RCC 7860 (cell line): ENCODE measurements at regions not wholly inside any gene's neighbourhood (a gene's known extent, or its start where the extent isn't known, plus 50 kb on each side); places are given as distances from the start of the nearest gene placed in this dataset.
"Not testable (repeated sequence)": the region's sequence is repeated elsewhere in the genome, so short reads cannot be mapped to it uniquely, and the experiment has no call there.

Source experiments
- DNase-seq: peaks from one replicate; pipeline ENCODE4 v3.0.0-alpha.2; 2015; ENCODE audit warnings: low spot score
- FAIRE-seq: peaks from 2 replicates; lab custom pipeline; 2012; peaks lifted over from hg19 to GRCh38; lab: Jason Lieb, UNC

GRCh38 chr15:79492065-79492464 lies 59.9 kb downstream of the MINAR1 start:
- FAIRE-seq: no peak
- DNase-seq: no peak

GRCh38 chr15:79494384-79494909 lies 62.3 kb downstream of the MINAR1 start:
- DNase-seq: no peak
- no peak for FAIRE-seq

GRCh38 chr15:79494963-79495755 lies 63.0 kb downstream of the MINAR1 start:
- FAIRE-seq: no peak
- no peak for DNase-seq

GRCh38 chr15:79495775-79496174 lies 63.6 kb downstream of the MINAR1 start:
- no peak for DNase-seq
- no peak for FAIRE-seq

- FAIRE-seq: no peak
- DNase-seq: no peak
Observed at GRCh38 chr15:79496838-79497237, 64.7 kb downstream of the MINAR1 start.

- no peak for FAIRE-seq
- DNase-seq: no peak
Observed at GRCh38 chr15:79501086-79501485, 69.0 kb downstream of the MINAR1 start.

GRCh38 chr15:79505956-79506355 lies 73.8 kb downstream of the MINAR1 start:
- DNase-seq: no peak

GRCh38 chr15:79512844-79513243 lies 80.7 kb downstream of the MINAR1 start:
- DNase-seq, FAIRE-seq: not testable (repeated sequence)

More at GRCh38 chr15:79505956-79506355, 73.8 kb downstream of the MINAR1 start:
- no peak for FAIRE-seq

GRCh38 chr15:79513417-79513816 lies 81.3 kb downstream of the MINAR1 start:
- DNase-seq: no peak
- FAIRE-seq: no peak

GRCh38 chr15:79513940-79514339 lies 81.8 kb downstream of the MINAR1 start:
- FAIRE-seq (no peak), DNase-seq (no peak)

- FAIRE-seq (no peak), DNase-seq (no peak)
Observed at GRCh38 chr15:79515300-79516027, 83.3 kb downstream of the MINAR1 start.

- no peak for DNase-seq
- no peak for FAIRE-seq
Observed at GRCh38 chr15:79516155-79516554, 84.0 kb downstream of the MINAR1 start.

- DNase-seq (no peak), FAIRE-seq (no peak)
Observed at GRCh38 chr15:79516646-79517045, 84.5 kb downstream of the MINAR1 start.

- DNase-seq (no peak), FAIRE-seq (no peak)
Observed at GRCh38 chr15:79519628-79520027, 87.5 kb downstream of the MINAR1 start.

GRCh38 chr15:79520654-79521053 lies 88.5 kb downstream of the MINAR1 start:
- DNase-seq: no peak
- FAIRE-seq: no peak

GRCh38 chr15:79522656-79523055 lies 90.5 kb downstream of the MINAR1 start:
- FAIRE-seq: no peak
- no peak for DNase-seq

- FAIRE-seq: no peak
- no peak for DNase-seq
Observed at GRCh38 chr15:79523266-79523665, 91.1 kb downstream of the MINAR1 start.

GRCh38 chr15:79524531-79524930 lies 92.4 kb downstream of the MINAR1 start:
- no peak for FAIRE-seq
- no peak for DNase-seq

GRCh38 chr15:79526376-79526775 lies 94.2 kb downstream of the MINAR1 start:
- no peak for FAIRE-seq
- no peak for DNase-seq

GRCh38 chr15:79527821-79528220 lies 95.7 kb downstream of the MINAR1 start:
- DNase-seq (no peak), FAIRE-seq (no peak)

GRCh38 chr15:79529157-79529785 lies 97.1 kb downstream of the MINAR1 start:
- FAIRE-seq (no peak), DNase-seq (no peak)
